Activated B cell treated with CpG ODN at 0.5 μM for 24 hours (primary cell): ENCODE measurements at regions not wholly inside any gene's neighbourhood (a gene's known extent, or its start where the extent isn't known, plus 50 kb on each side); places are given as distances from the start of the nearest gene placed in this dataset.
"Not testable (repeated sequence)": the region's sequence is repeated elsewhere in the genome, so short reads cannot be mapped to it uniquely, and the experiment has no call there.

Experiments used
- ATAC-seq: fragments of 200-7000 bp; cut with Tn5 transposase; one replicate; pipeline ENCODE4 v1.10.0; 2021; ENCODE audit warnings: low read depth, mild to moderate bottlenecking, moderate library complexity
- CTCF ChIA-PET: fragments of 350-600 bp; sonication (Branson Sonifier 250); formaldehyde crosslinking; loops from one replicate; lab custom pipeline; 2021; ENCODE audit warnings: antibody characterized with exemption; lab: Charles Lee
- POLR2A ChIA-PET: fragments of 350-600 bp; sonication (Branson Sonifier 250); formaldehyde crosslinking; loops from one replicate; lab custom pipeline; 2021; ENCODE audit warnings: antibody characterized with exemption; lab: Charles Lee
- DNase-seq: peaks from one replicate; pipeline ENCODE4 v3.0.0; 2022
- H3K27ac Mint-ChIP-seq: one replicate; pipeline ENCODE4 v1.8.0; 2020; ENCODE audit warnings: mixed read lengths
- H3K27me3 Mint-ChIP-seq: one replicate; pipeline ENCODE4 v1.8.0; 2021; ENCODE audit warnings: mixed read lengths
- H3K36me3 Mint-ChIP-seq: one replicate; pipeline ENCODE4 v1.8.0; 2021; ENCODE audit warnings: low read depth, mixed read lengths
- H3K4me1 Mint-ChIP-seq: one replicate; pipeline ENCODE4 v1.8.0; 2021; ENCODE audit warnings: mixed read lengths
- H3K4me3 Mint-ChIP-seq: one replicate; pipeline ENCODE4 v1.8.0; 2020; ENCODE audit warnings: mild to moderate bottlenecking, mixed read lengths
- H3K9me3 Mint-ChIP-seq: one replicate; pipeline ENCODE4 v1.8.0; 2020; ENCODE audit warnings: mixed read lengths
- CTCF ChIP-seq: fragments of 200-600 bp; IDR thresholded peaks from one replicate; pipeline ENCODE4 v1.8.0; 2022; ENCODE audit warnings: antibody characterized with exemption, mild to moderate bottlenecking
- intact Hi-C: fragments of 100-400 bp; cut with micrococcal nuclease; formaldehyde crosslinking; loops from one replicate; pipeline ENCODE4 v1.15.1; 2024

GRCh38 chr7:10507032-10507431 is 466.6 kb upstream of the PHF14 start:
- DNase-seq (no peak), ATAC-seq (no peak)
- Mint-ChIP-seq H3K27ac (no peak overlapping the region), H3K27me3 (no peaks in the 10 kb centered on the region), H3K36me3 (no peaks in the 10 kb centered on the region), H3K9me3 (peaks cover 7% of the 10 kb centered on the region), H3K4me3 (no peak overlapping the region), H3K4me1 (no peaks in the 10 kb centered on the region)
- POLR2A ChIA-PET = no interaction called here
- TF ChIP-seq CTCF = no peak
- intact Hi-C loops = no loop called here
- CTCF ChIA-PET = no interaction called here

GRCh38 chr7:10521306-10521705 is 452.4 kb upstream of the PHF14 start:
- CTCF ChIA-PET = no interaction called here
- H3K4me3 Mint-ChIP-seq = no peak overlapping the region
- DNase-seq = no peak
- no peak overlapping the region for H3K27ac Mint-ChIP-seq
- no peaks in the 10 kb centered on the region for H3K36me3 Mint-ChIP-seq
- H3K27me3 Mint-ChIP-seq = no peaks in the 10 kb centered on the region
- no peak for ATAC-seq
- H3K4me1 Mint-ChIP-seq = no peaks in the 10 kb centered on the region
- no peaks in the 10 kb centered on the region for H3K9me3 Mint-ChIP-seq
- POLR2A ChIA-PET = no interaction called here
- intact Hi-C loops = no loop called here
- no peak for TF ChIP-seq CTCF

- DNase-seq, H3K4me1 Mint-ChIP-seq, intact Hi-C loops, H3K9me3 Mint-ChIP-seq, H3K4me3 Mint-ChIP-seq, H3K27ac Mint-ChIP-seq, H3K27me3 Mint-ChIP-seq, POLR2A ChIA-PET, CTCF ChIA-PET, ATAC-seq, H3K36me3 Mint-ChIP-seq: not testable (repeated sequence)
These were observed 440.2 kb upstream of the PHF14 start for GRCh38 chr7:10533429-10533828.

- intact Hi-C loops = no loop called here
- no peak overlapping the region for H3K4me3 Mint-ChIP-seq
- no peak for DNase-seq
- no peaks in the 10 kb centered on the region for H3K4me1 Mint-ChIP-seq
- ChIA-PET POLR2A (no interaction called here), CTCF (no interaction called here)
- ATAC-seq = no peak
- no peak for TF ChIP-seq CTCF
- no peaks in the 10 kb centered on the region for H3K27me3 Mint-ChIP-seq
- H3K9me3 Mint-ChIP-seq = no peaks in the 10 kb centered on the region
- H3K36me3 Mint-ChIP-seq = no peaks in the 10 kb centered on the region
- no peak overlapping the region for H3K27ac Mint-ChIP-seq
These were observed 437.1 kb upstream of the PHF14 start for GRCh38 chr7:10536561-10536960.

- H3K36me3 Mint-ChIP-seq = no peaks in the 10 kb centered on the region
- H3K4me3 Mint-ChIP-seq = no peak overlapping the region
- H3K27ac Mint-ChIP-seq = no peak overlapping the region
- H3K4me1 Mint-ChIP-seq = no peaks in the 10 kb centered on the region
- no peaks in the 10 kb centered on the region for H3K9me3 Mint-ChIP-seq
- ATAC-seq (no peak), DNase-seq (no peak)
- ChIA-PET CTCF (no interaction called here), POLR2A (no interaction called here)
- intact Hi-C loops = no loop called here
- TF ChIP-seq CTCF = no peak
- H3K27me3 Mint-ChIP-seq = no peaks in the 10 kb centered on the region
These were observed 435.9 kb upstream of the PHF14 start for GRCh38 chr7:10537764-10538163.

GRCh38 chr7:10557375-10557774 is 416.3 kb upstream of the PHF14 start:
- intact Hi-C loops = no loop called here
- CTCF ChIA-PET = no interaction called here
- no peak for ATAC-seq

More at GRCh38 chr7:10557375-10557774, 416.3 kb upstream of the PHF14 start:
- Mint-ChIP-seq H3K27me3 (no peaks in the 10 kb centered on the region), H3K4me1 (no peaks in the 10 kb centered on the region), H3K36me3 (no peaks in the 10 kb centered on the region), H3K9me3 (no peaks in the 10 kb centered on the region), H3K4me3 (no peak overlapping the region), H3K27ac (no peak overlapping the region)
- no peak for TF ChIP-seq CTCF
- no peak for DNase-seq
- POLR2A ChIA-PET = no interaction called here
